Skin epidermis (tissue), 12 donors: ENCODE measurements at regions not wholly inside any gene's neighbourhood (a gene's known extent, or its start where the extent isn't known, plus 50 kb on each side); places are given as distances from the start of the nearest gene placed in this dataset.

ENCODE experiments used
- H3K27ac ChIP-seq, 21 experiments: fragments of 200-600 bp; sonication (generic) in 11 of 21; one replicate each; pipeline ENCODE4 v1.5.0; 2020; ENCODE audit warnings: mild to moderate bottlenecking in 3 of 21, inconsistent platforms in 2 of 21, moderate library complexity in 2 of 21
- H3K4me3 ChIP-seq, 7 experiments: fragments of 200-600 bp; sonication (generic) in 2 of 7; one replicate each; pipeline ENCODE4 v1.5.0; 2020; ENCODE audit warnings: inconsistent platforms in 2 of 7, mild to moderate bottlenecking in 2 of 7, moderate library complexity in 1 of 7

GRCh38 chr15:38071211-38071972 lies 137.0 kb downstream of the TMCO5A start:
- Histone ChIP-seq H3K4me3 (no peak overlapping the region), H3K27ac (peak overlapping the region in 14 of 21 experiments; percentile 12 to 94 (median 88))

- peak overlapping the region in 6 of 7 experiments; percentile 35 to 53 (median 41) for H3K4me3 ChIP-seq
- peak overlapping the region in 20 of 21 experiments; percentile 67 to 95 (median 90) for H3K27ac ChIP-seq
Measured at GRCh38 chr15:38072007-38072347, 137.5 kb downstream of the TMCO5A start.

- H3K27ac ChIP-seq, result peak overlapping the region; percentile 39 to 95 (median 89)
- H3K4me3 ChIP-seq, result peak overlapping the region; percentile 35 to 53 (median 42)
Measured at GRCh38 chr15:38072348-38073177, 138.1 kb downstream of the TMCO5A start.

GRCh38 chr15:38073178-38073946 lies 138.9 kb downstream of the TMCO5A start:
- H3K4me3 ChIP-seq, result peak overlapping the region; percentile 35 to 53 (median 42)
- peak overlapping the region; percentile 39 to 95 (median 89) for H3K27ac ChIP-seq

GRCh38 chr15:38074029-38074428 lies 139.6 kb downstream of the TMCO5A start:
- Histone ChIP-seq H3K27ac (peak overlapping the region in 19 of 21 experiments; percentile 50 to 95 (median 89)), H3K4me3 (no peak overlapping the region)

- Histone ChIP-seq H3K27ac (peak overlapping the region in 10 of 21 experiments; percentile 14 to 87 (median 31)), H3K4me3 (no peak overlapping the region)
Measured at GRCh38 chr15:38075466-38075865, 141.0 kb downstream of the TMCO5A start.

GRCh38 chr15:38076786-38077185 lies 142.3 kb downstream of the TMCO5A start:
- H3K27ac ChIP-seq, result peak overlapping the region in 1 of 21 experiments; percentile 33
- no peak overlapping the region for H3K4me3 ChIP-seq

GRCh38 chr15:38079236-38079635 lies 144.8 kb downstream of the TMCO5A start:
- H3K4me3 ChIP-seq, result no peak overlapping the region
- no peak overlapping the region for H3K27ac ChIP-seq

GRCh38 chr15:38080651-38081275 lies 146.3 kb downstream of the TMCO5A start:
- H3K27ac ChIP-seq, result peak overlapping the region in 3 of 21 experiments; percentile 2 to 11 (median 6)
- H3K4me3 ChIP-seq, result no peak overlapping the region

- H3K27ac ChIP-seq, result no peak overlapping the region
- H3K4me3 ChIP-seq, result no peak overlapping the region
Measured at GRCh38 chr15:38084289-38084688, 149.8 kb downstream of the TMCO5A start.

- Histone ChIP-seq H3K4me3 (no peak overlapping the region), H3K27ac (peak overlapping the region in 9 of 21 experiments; percentile 11 to 48 (median 33))
Measured at GRCh38 chr15:38085114-38085513, 150.7 kb downstream of the TMCO5A start.

GRCh38 chr15:38085931-38086568 lies 151.6 kb downstream of the TMCO5A start:
- no peak overlapping the region for H3K4me3 ChIP-seq
- peak overlapping the region in 8 of 21 experiments; percentile 32 to 54 (median 42) for H3K27ac ChIP-seq

GRCh38 chr15:38086611-38087010 lies 152.2 kb downstream of the TMCO5A start:
- Histone ChIP-seq H3K4me3 (no peak overlapping the region), H3K27ac (peak overlapping the region in 3 of 21 experiments; percentile 33 to 48 (median 44))

GRCh38 chr15:38088971-38089370 lies 154.5 kb downstream of the TMCO5A start:
- no peak overlapping the region for H3K27ac ChIP-seq
- H3K4me3 ChIP-seq, result no peak overlapping the region

- Histone ChIP-seq H3K4me3 (no peak overlapping the region), H3K27ac (no peak overlapping the region)
Measured at GRCh38 chr15:38090223-38090622, 155.8 kb downstream of the TMCO5A start.

- H3K27ac ChIP-seq, result peak overlapping the region in 1 of 21 experiments; percentile 40
- no peak overlapping the region for H3K4me3 ChIP-seq
Measured at GRCh38 chr15:38090678-38091077, 156.2 kb downstream of the TMCO5A start.

- no peak overlapping the region for H3K4me3 ChIP-seq
- peak overlapping the region in 1 of 21 experiments; percentile 40 for H3K27ac ChIP-seq
Measured at GRCh38 chr15:38091078-38091645, 156.7 kb downstream of the TMCO5A start.

GRCh38 chr15:38093931-38094330 lies 158.7 kb upstream of the SPRED1 start:
- H3K4me3 ChIP-seq, result no peak overlapping the region
- H3K27ac ChIP-seq, result no peak overlapping the region

- Histone ChIP-seq H3K27ac (no peak overlapping the region), H3K4me3 (no peak overlapping the region)
Measured at GRCh38 chr15:38102972-38103371, 149.7 kb upstream of the SPRED1 start.
